ENCODE measurements at regions not wholly inside any gene's neighbourhood (a gene's known extent, or its start where the extent isn't known, plus 50 kb on each side); places are given as distances from the start of the nearest gene placed in this dataset.

DNA sequence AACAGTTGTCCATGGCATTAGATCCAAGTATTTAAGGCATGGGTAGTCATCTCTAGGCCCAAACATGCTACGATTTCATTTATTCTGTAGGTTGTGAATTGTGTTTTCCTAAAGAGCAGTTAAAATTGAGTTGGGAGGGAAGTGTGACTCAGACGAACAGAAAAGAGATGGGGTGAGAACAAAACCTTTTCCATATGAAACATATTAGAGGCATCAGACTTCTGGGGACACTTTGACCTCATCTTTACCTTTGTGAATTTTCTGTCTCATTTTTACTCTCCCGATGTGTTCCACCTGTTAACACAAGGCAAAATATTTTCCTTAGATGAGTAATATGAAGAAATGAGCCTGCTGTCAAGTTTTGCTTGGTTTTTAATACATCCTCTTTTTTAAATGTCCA is 181.3 kb downstream of the ESM1 start:
- TF ChIP-seq, protein P1, sequence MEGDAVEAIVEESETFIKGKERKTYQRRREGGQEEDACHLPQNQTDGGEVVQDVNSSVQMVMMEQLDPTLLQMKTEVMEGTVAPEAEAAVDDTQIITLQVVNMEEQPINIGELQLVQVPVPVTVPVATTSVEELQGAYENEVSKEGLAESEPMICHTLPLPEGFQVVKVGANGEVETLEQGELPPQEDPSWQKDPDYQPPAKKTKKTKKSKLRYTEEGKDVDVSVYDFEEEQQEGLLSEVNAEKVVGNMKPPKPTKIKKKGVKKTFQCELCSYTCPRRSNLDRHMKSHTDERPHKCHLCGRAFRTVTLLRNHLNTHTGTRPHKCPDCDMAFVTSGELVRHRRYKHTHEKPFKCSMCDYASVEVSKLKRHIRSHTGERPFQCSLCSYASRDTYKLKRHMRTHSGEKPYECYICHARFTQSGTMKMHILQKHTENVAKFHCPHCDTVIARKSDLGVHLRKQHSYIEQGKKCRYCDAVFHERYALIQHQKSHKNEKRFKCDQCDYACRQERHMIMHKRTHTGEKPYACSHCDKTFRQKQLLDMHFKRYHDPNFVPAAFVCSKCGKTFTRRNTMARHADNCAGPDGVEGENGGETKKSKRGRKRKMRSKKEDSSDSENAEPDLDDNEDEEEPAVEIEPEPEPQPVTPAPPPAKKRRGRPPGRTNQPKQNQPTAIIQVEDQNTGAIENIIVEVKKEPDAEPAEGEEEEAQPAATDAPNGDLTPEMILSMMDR (IDR thresholded peaks at IDR 0.05; ENCODE audit: unreplicated experiment): no peak
- no peaks in the 10 kb centered on the region for H3K27me3 Mint-ChIP-seq (ENCODE audit: unreplicated experiment)
- peaks cover 15% of the 10 kb centered on the region for H3K4me1 Mint-ChIP-seq (ENCODE audit: low read depth, unreplicated experiment)
- H3K27ac Mint-ChIP-seq (ENCODE audit: unreplicated experiment): no peak overlapping the region
- BruUV-seq (replicated peaks): no TSS peak
- intact Hi-C loops (cut with micrococcal nuclease; ENCODE audit: unreplicated experiment): no loop called here
- DNase-seq: no peak
- H3K4me3 Mint-ChIP-seq (ENCODE audit: low read depth, unreplicated experiment): no peak overlapping the region
- CTCF ChIA-PET: no interaction called here
- H3K36me3 Mint-ChIP-seq (ENCODE audit: insufficient read depth, unreplicated experiment): no peaks in the 10 kb centered on the region
- peaks cover 6% of the 10 kb centered on the region for H3K9me3 Mint-ChIP-seq (ENCODE audit: low read depth, unreplicated experiment)

DNA sequence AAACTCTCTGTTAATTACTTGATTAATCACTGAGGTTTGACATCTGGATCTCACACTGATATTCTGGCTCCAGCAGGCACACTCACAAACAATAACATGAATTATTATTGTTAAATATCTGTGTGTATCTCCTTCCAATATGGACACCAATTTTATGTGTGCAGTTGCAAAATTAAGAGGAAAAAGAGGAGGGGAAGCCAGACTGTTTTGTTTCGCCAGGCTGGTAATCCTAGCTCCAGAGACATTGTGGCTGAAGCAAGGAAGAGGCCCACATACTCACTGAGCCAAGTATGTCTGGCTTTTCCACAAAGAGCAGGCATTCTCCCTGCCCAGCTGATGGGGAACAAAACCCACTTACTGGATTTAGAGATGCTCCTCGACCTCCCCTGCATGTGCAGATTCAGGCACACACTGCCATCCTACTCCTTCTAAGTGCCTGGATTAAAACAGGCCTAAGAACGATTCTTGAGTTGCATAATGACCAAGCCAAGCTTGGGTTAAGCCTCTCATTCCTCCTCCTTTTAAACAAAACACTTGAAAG is 181.9 kb downstream of the ESM1 start:
- Mint-ChIP-seq H3K27ac (ENCODE audit: unreplicated experiment) (no peak overlapping the region), H3K27me3 (ENCODE audit: unreplicated experiment) (no peaks in the 10 kb centered on the region), H3K4me1 (ENCODE audit: low read depth, unreplicated experiment) (peaks cover 14% of the 10 kb centered on the region), H3K4me3 (ENCODE audit: low read depth, unreplicated experiment) (no peak overlapping the region), H3K36me3 (ENCODE audit: insufficient read depth, unreplicated experiment) (no peaks in the 10 kb centered on the region), H3K9me3 (ENCODE audit: low read depth, unreplicated experiment) (peaks cover 1% of the 10 kb centered on the region)
- CTCF ChIA-PET: no interaction called here
- no TSS peak for BruUV-seq (replicated peaks)
- intact Hi-C loops (cut with micrococcal nuclease; ENCODE audit: unreplicated experiment): no loop called here
- TF ChIP-seq, protein P1 (IDR thresholded peaks at IDR 0.05; ENCODE audit: unreplicated experiment): no peak
- DNase-seq: no peak

DNA sequence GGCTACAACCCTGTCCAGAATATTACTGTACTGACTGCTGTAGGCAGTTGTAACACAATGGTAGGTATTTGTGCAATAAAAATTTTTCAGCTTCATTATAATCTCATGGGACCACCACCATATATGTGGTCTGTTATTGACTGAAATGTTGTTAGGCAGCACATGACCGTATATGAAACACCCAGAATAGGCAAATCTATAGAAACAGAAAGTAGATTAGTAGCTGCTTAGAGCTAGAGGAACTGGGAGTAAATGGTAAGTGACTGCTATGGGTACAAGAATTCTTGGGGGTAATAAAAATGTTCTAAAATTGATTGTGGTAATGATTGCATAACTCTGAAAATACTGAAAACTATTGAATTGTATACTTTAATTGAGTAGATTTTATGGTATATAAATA is 185.7 kb downstream of the ESM1 start:
- Mint-ChIP-seq H3K9me3 (ENCODE audit: low read depth, unreplicated experiment) (no peaks in the 10 kb centered on the region), H3K27me3 (ENCODE audit: unreplicated experiment) (no peaks in the 10 kb centered on the region), H3K4me3 (ENCODE audit: low read depth, unreplicated experiment) (no peak overlapping the region), H3K36me3 (ENCODE audit: insufficient read depth, unreplicated experiment) (no peaks in the 10 kb centered on the region), H3K4me1 (ENCODE audit: low read depth, unreplicated experiment) (no peaks in the 10 kb centered on the region), H3K27ac (ENCODE audit: unreplicated experiment) (no peak overlapping the region)
- intact Hi-C loops (cut with micrococcal nuclease; ENCODE audit: unreplicated experiment): no loop called here
- CTCF ChIA-PET: no interaction called here
- no TSS peak for BruUV-seq (replicated peaks)
- TF ChIP-seq, protein P1 (IDR thresholded peaks at IDR 0.05; ENCODE audit: unreplicated experiment): no peak
- no peak for DNase-seq

DNA sequence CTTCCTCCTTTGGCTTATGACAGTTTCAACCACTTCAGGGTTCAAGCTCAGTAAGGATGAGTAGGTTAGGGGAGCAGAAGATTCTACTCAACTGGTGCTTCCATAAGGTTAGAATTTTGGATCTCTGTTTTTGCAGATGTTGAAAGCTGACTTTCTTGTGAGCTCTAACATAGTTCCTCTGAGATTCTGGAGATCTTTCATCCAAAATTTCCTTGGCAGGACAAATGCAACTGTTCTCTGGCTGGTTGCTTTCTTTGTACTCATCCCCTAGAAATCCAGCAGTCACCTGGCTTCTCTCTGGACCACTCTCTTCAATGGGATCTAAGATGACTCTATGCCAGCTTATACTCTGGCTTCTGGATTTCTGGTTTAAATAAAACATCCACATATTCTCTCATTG is 189.6 kb downstream of the ESM1 start:
- Mint-ChIP-seq H3K27me3 (ENCODE audit: unreplicated experiment) (no peaks in the 10 kb centered on the region), H3K4me3 (ENCODE audit: low read depth, unreplicated experiment) (no peak overlapping the region), H3K9me3 (ENCODE audit: low read depth, unreplicated experiment) (no peaks in the 10 kb centered on the region), H3K36me3 (ENCODE audit: insufficient read depth, unreplicated experiment) (no peaks in the 10 kb centered on the region), H3K27ac (ENCODE audit: unreplicated experiment) (no peak overlapping the region), H3K4me1 (ENCODE audit: low read depth, unreplicated experiment) (peaks cover 8% of the 10 kb centered on the region)
- intact Hi-C loops (cut with micrococcal nuclease; ENCODE audit: unreplicated experiment): no loop called here
- DNase-seq: no peak
- TF ChIP-seq, protein P1 (IDR thresholded peaks at IDR 0.05; ENCODE audit: unreplicated experiment): no peak
- CTCF ChIA-PET: no interaction called here
- BruUV-seq (replicated peaks): no TSS peak
